IPS-15b (cell line): ENCODE measurements at regions not wholly inside any gene's neighbourhood (a gene's known extent, or its start where the extent isn't known, plus 50 kb on each side); places are given as distances from the start of the nearest gene placed in this dataset.

Experiments
- H3K27me3 ChIP-seq: one replicate; pipeline ENCODE4 v1.6.1; 2013; ENCODE audit warnings: low read length; ENCODE audit not compliant: control insufficient read depth, insufficient read depth
- H3K36me3 ChIP-seq: one replicate; pipeline ENCODE4 v1.6.1; 2013; ENCODE audit warnings: low read length; ENCODE audit not compliant: control insufficient read depth, insufficient read depth
- H3K4me1 ChIP-seq: one replicate; pipeline ENCODE4 v1.6.1; 2013; ENCODE audit warnings: mild to moderate bottlenecking, low read length; ENCODE audit not compliant: control insufficient read depth, insufficient read depth
- H3K4me3 ChIP-seq: one replicate; pipeline ENCODE4 v1.5.1; 2013; ENCODE audit warnings: low read depth, low read length
- H3K9ac ChIP-seq: one replicate; pipeline ENCODE4 v1.6.1; 2013; ENCODE audit warnings: low read depth, mild to moderate bottlenecking, low read length
- H3K9me3 ChIP-seq: one replicate; pipeline ENCODE4 v1.6.1; 2013; ENCODE audit warnings: mild to moderate bottlenecking, low read length; ENCODE audit not compliant: control insufficient read depth, insufficient read depth

- Histone ChIP-seq H3K36me3 (no peaks in the 10 kb centered on the region), H3K9me3 (no peaks in the 10 kb centered on the region), H3K27me3 (no peaks in the 10 kb centered on the region), H3K9ac (no peak overlapping the region), H3K4me3 (no peak overlapping the region), H3K4me1 (no peaks in the 10 kb centered on the region)
These were observed 1584.4 kb upstream of the SEL1L start for GRCh38 chr14:83118029-83118428.

GRCh38 chr14:83120187-83120586 lies 1586.5 kb upstream of the SEL1L start:
- H3K36me3 ChIP-seq, result no peaks in the 10 kb centered on the region
- no peaks in the 10 kb centered on the region for H3K9me3 ChIP-seq
- no peak overlapping the region for H3K9ac ChIP-seq
- H3K27me3 ChIP-seq, result no peaks in the 10 kb centered on the region
- no peak overlapping the region for H3K4me3 ChIP-seq
- no peaks in the 10 kb centered on the region for H3K4me1 ChIP-seq

- no peaks in the 10 kb centered on the region for H3K9me3 ChIP-seq
- no peaks in the 10 kb centered on the region for H3K4me1 ChIP-seq
- no peak overlapping the region for H3K9ac ChIP-seq
- H3K27me3 ChIP-seq, result no peaks in the 10 kb centered on the region
- H3K36me3 ChIP-seq, result no peaks in the 10 kb centered on the region
- no peak overlapping the region for H3K4me3 ChIP-seq
These were observed 1592.4 kb upstream of the SEL1L start for GRCh38 chr14:83126076-83126475.

- Histone ChIP-seq H3K9me3 (no peaks in the 10 kb centered on the region), H3K9ac (no peak overlapping the region), H3K27me3 (no peaks in the 10 kb centered on the region), H3K4me3 (no peak overlapping the region), H3K36me3 (no peaks in the 10 kb centered on the region), H3K4me1 (no peaks in the 10 kb centered on the region)
These were observed 1595.1 kb upstream of the SEL1L start for GRCh38 chr14:83128783-83129182.

- H3K27me3 ChIP-seq, result no peaks in the 10 kb centered on the region
- no peak overlapping the region for H3K9ac ChIP-seq
- no peaks in the 10 kb centered on the region for H3K36me3 ChIP-seq
- H3K4me3 ChIP-seq, result no peak overlapping the region
- H3K9me3 ChIP-seq, result no peaks in the 10 kb centered on the region
- H3K4me1 ChIP-seq, result peaks cover 4% of the 10 kb centered on the region
These were observed 1595.8 kb upstream of the SEL1L start for GRCh38 chr14:83129496-83129895.

GRCh38 chr14:83133981-83134645 lies 1600.5 kb upstream of the SEL1L start:
- H3K36me3 ChIP-seq, result no peaks in the 10 kb centered on the region
- H3K27me3 ChIP-seq, result no peaks in the 10 kb centered on the region
- no peak overlapping the region for H3K9ac ChIP-seq
- no peaks in the 10 kb centered on the region for H3K9me3 ChIP-seq
- no peak overlapping the region for H3K4me3 ChIP-seq
- peaks cover 4% of the 10 kb centered on the region for H3K4me1 ChIP-seq

GRCh38 chr14:83140756-83141155 lies 1607.1 kb upstream of the SEL1L start:
- Histone ChIP-seq H3K4me3 (no peak overlapping the region), H3K9me3 (no peaks in the 10 kb centered on the region), H3K4me1 (no peaks in the 10 kb centered on the region), H3K27me3 (no peaks in the 10 kb centered on the region), H3K9ac (no peak overlapping the region), H3K36me3 (no peaks in the 10 kb centered on the region)

GRCh38 chr14:83147006-83147405 lies 1613.4 kb upstream of the SEL1L start:
- Histone ChIP-seq H3K27me3 (no peaks in the 10 kb centered on the region), H3K4me1 (no peaks in the 10 kb centered on the region), H3K9ac (no peak overlapping the region), H3K9me3 (no peaks in the 10 kb centered on the region), H3K36me3 (no peaks in the 10 kb centered on the region), H3K4me3 (no peak overlapping the region)

- H3K27me3 ChIP-seq, result no peaks in the 10 kb centered on the region
- no peaks in the 10 kb centered on the region for H3K4me1 ChIP-seq
- no peak overlapping the region for H3K4me3 ChIP-seq
- no peaks in the 10 kb centered on the region for H3K36me3 ChIP-seq
- no peak overlapping the region for H3K9ac ChIP-seq
- H3K9me3 ChIP-seq, result no peaks in the 10 kb centered on the region
These were observed 1617.9 kb upstream of the SEL1L start for GRCh38 chr14:83151571-83151970.

GRCh38 chr14:83153081-83153480 lies 1619.4 kb upstream of the SEL1L start:
- no peak overlapping the region for H3K4me3 ChIP-seq
- no peaks in the 10 kb centered on the region for H3K9me3 ChIP-seq
- H3K36me3 ChIP-seq, result no peaks in the 10 kb centered on the region
- no peaks in the 10 kb centered on the region for H3K4me1 ChIP-seq
- H3K9ac ChIP-seq, result no peak overlapping the region
- H3K27me3 ChIP-seq, result no peaks in the 10 kb centered on the region

- Histone ChIP-seq H3K27me3 (no peaks in the 10 kb centered on the region), H3K9ac (no peak overlapping the region)
These were observed 1628.8 kb upstream of the SEL1L start for GRCh38 chr14:83162361-83162929.

GRCh38 chr14:83163016-83163415 lies 1629.4 kb upstream of the SEL1L start:
- Histone ChIP-seq H3K4me1 (peaks cover 2% of the 10 kb centered on the region), H3K4me3 (no peak overlapping the region), H3K9ac (no peak overlapping the region), H3K36me3 (no peaks in the 10 kb centered on the region), H3K9me3 (no peaks in the 10 kb centered on the region), H3K27me3 (no peaks in the 10 kb centered on the region)

More at GRCh38 chr14:83162361-83162929, 1628.8 kb upstream of the SEL1L start:
- peaks cover 2% of the 10 kb centered on the region for H3K4me1 ChIP-seq
- no peaks in the 10 kb centered on the region for H3K9me3 ChIP-seq
- no peaks in the 10 kb centered on the region for H3K36me3 ChIP-seq
- H3K4me3 ChIP-seq, result no peak overlapping the region
